ENCODE measurements at regions not wholly inside any gene's neighbourhood (a gene's known extent, or its start where the extent isn't known, plus 50 kb on each side); places are given as distances from the start of the nearest gene placed in this dataset.

- Mint-ChIP-seq H3K36me3 (ENCODE audit: low read depth) (no peaks in the 10 kb centered on the region), H3K27me3 (ENCODE audit: low read depth) (no peaks in the 10 kb centered on the region), H3K27ac (ENCODE audit: unreplicated experiment) (no peak overlapping the region), H3K4me1 (no peaks in the 10 kb centered on the region), H3K4me3 (no peak overlapping the region), H3K9me3 (no peaks in the 10 kb centered on the region)
- DNase-seq (ENCODE audit: low read depth, low spot score): no peak
- TF ChIP-seq, protein P1, sequence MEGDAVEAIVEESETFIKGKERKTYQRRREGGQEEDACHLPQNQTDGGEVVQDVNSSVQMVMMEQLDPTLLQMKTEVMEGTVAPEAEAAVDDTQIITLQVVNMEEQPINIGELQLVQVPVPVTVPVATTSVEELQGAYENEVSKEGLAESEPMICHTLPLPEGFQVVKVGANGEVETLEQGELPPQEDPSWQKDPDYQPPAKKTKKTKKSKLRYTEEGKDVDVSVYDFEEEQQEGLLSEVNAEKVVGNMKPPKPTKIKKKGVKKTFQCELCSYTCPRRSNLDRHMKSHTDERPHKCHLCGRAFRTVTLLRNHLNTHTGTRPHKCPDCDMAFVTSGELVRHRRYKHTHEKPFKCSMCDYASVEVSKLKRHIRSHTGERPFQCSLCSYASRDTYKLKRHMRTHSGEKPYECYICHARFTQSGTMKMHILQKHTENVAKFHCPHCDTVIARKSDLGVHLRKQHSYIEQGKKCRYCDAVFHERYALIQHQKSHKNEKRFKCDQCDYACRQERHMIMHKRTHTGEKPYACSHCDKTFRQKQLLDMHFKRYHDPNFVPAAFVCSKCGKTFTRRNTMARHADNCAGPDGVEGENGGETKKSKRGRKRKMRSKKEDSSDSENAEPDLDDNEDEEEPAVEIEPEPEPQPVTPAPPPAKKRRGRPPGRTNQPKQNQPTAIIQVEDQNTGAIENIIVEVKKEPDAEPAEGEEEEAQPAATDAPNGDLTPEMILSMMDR (conservative IDR thresholded peaks at IDR 0.05): no peak
Observed at GRCh38 chr3:34019158-34019557, 220.7 kb downstream of the PDCD6IP start.

DNA sequence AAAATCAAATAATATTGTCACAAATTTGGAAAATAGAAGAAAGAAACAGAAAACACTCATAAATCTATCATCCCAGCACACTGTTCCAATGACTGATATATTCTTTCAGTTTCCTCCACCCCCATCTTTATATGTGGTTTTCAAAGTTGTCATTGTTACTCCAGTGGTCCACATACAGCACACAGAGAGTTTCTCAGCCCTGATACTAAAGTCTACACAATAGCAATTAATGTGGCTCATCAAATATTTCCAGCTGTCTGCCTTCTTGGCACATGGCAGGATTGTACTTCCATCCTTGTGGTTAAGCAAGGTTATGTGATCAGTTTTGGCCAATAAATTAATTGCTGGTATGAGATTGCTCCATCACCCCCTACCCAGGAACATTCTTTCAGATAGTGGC, 221.7 kb downstream of the PDCD6IP start:
- TF ChIP-seq, protein P1 (conservative IDR thresholded peaks at IDR 0.05): no peak
- Mint-ChIP-seq H3K4me1 (no peaks in the 10 kb centered on the region), H3K36me3 (ENCODE audit: low read depth) (no peaks in the 10 kb centered on the region), H3K27ac (ENCODE audit: unreplicated experiment) (no peak overlapping the region), H3K4me3 (no peak overlapping the region), H3K9me3 (no peaks in the 10 kb centered on the region), H3K27me3 (ENCODE audit: low read depth) (no peaks in the 10 kb centered on the region)
- DNase-seq (ENCODE audit: low read depth, low spot score): no peak

- Mint-ChIP-seq H3K27me3 (ENCODE audit: low read depth) (no peaks in the 10 kb centered on the region), H3K9me3 (no peaks in the 10 kb centered on the region), H3K27ac (ENCODE audit: unreplicated experiment) (no peak overlapping the region), H3K4me3 (no peak overlapping the region), H3K4me1 (no peaks in the 10 kb centered on the region), H3K36me3 (ENCODE audit: low read depth) (no peaks in the 10 kb centered on the region)
- DNase-seq (ENCODE audit: low read depth, low spot score): no peak
- TF ChIP-seq, protein P1 (conservative IDR thresholded peaks at IDR 0.05): no peak
Observed at GRCh38 chr3:34020726-34021680, 222.6 kb downstream of the PDCD6IP start.

GRCh38 chr3:34022147-34022546, 223.7 kb downstream of the PDCD6IP start:
- Mint-ChIP-seq H3K9me3 (no peaks in the 10 kb centered on the region), H3K4me1 (no peaks in the 10 kb centered on the region), H3K27ac (ENCODE audit: unreplicated experiment) (no peak overlapping the region)

GRCh38 chr3:34024447-34025240, 226.2 kb downstream of the PDCD6IP start:
- Mint-ChIP-seq H3K27ac (ENCODE audit: unreplicated experiment) (no peak overlapping the region), H3K27me3 (ENCODE audit: low read depth) (no peaks in the 10 kb centered on the region), H3K9me3 (no peaks in the 10 kb centered on the region), H3K4me1 (no peaks in the 10 kb centered on the region), H3K4me3 (no peak overlapping the region), H3K36me3 (ENCODE audit: low read depth) (no peaks in the 10 kb centered on the region)
- no peak for DNase-seq (ENCODE audit: low read depth, low spot score)
- TF ChIP-seq, protein P1 (conservative IDR thresholded peaks at IDR 0.05): no peak

More at GRCh38 chr3:34022147-34022546, 223.7 kb downstream of the PDCD6IP start:
- no peak for DNase-seq (ENCODE audit: low read depth, low spot score)
- H3K27me3 Mint-ChIP-seq (ENCODE audit: low read depth): no peaks in the 10 kb centered on the region
- no peaks in the 10 kb centered on the region for H3K36me3 Mint-ChIP-seq (ENCODE audit: low read depth)
- H3K4me3 Mint-ChIP-seq: no peak overlapping the region
- TF ChIP-seq, protein P1 (conservative IDR thresholded peaks at IDR 0.05): no peak
